ENCODE measurements at regions not wholly inside any gene's neighbourhood (a gene's known extent, or its start where the extent isn't known, plus 50 kb on each side); places are given as distances from the start of the nearest gene placed in this dataset.

DNA sequence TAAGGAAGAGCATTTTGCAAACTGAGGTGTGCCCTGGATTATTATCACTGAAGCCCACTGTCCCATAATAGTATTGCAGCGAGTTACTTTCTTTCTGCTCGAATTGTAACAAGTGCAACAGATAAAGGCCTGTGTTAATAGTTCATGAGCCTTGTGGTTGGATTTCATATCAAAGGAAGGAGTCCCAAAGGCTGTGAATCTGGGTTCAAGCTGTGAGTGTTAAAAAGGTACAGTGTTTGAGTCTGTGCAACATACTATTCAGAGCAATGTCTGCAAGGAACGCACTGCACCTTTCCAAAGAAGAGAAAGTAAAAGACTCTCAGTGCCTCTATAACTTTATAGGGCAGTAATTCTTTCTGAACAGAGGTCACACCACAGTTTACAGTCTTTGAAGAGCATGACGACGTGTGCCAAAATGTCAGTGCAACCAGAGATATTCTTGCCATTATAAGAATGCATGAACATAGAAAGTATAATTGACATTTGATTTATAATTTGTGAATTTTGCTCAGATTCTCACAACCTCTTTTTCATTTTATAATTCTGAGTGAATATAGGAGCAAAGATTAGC, 79.1 kb downstream of the CDC7 start:
- DNase-seq (ENCODE audit: low read depth, low spot score), result no peak
- no peaks in the 10 kb centered on the region for H3K27me3 ChIP-seq (ENCODE audit: control insufficient read depth, insufficient read depth, low read length)
- H3K9me3 ChIP-seq (ENCODE audit: control insufficient read depth, insufficient read depth, low read depth, low read length), result no peaks in the 10 kb centered on the region
- BruUV-seq (replicated peaks), result no TSS peak
- H3K27ac ChIP-seq (ENCODE audit: low read length), result no peak overlapping the region
- in situ Hi-C loops (cut with HindIII; ENCODE audit: low pct_unique_long_range_greater_than_20kb, low sequenced_read_pairs) (no loop called here), intact Hi-C loops (cut with micrococcal nuclease; ENCODE audit: unreplicated experiment) (loop anchor here (10.0 kb wide), 1 partner anchor 65 kb away; no protein-coding TSS in a partner anchor)
- CTCF ChIA-PET, result no interaction called here
- H3K4me1 ChIP-seq (ENCODE audit: control insufficient read depth, insufficient read depth, low read length), result no peaks in the 10 kb centered on the region
- peak; percentile 58 for TF ChIP-seq TCF7L2 (IDR thresholded peaks at IDR 0.05; ENCODE audit: low read depth, low read length)
- TF ChIP-seq, protein P1, sequence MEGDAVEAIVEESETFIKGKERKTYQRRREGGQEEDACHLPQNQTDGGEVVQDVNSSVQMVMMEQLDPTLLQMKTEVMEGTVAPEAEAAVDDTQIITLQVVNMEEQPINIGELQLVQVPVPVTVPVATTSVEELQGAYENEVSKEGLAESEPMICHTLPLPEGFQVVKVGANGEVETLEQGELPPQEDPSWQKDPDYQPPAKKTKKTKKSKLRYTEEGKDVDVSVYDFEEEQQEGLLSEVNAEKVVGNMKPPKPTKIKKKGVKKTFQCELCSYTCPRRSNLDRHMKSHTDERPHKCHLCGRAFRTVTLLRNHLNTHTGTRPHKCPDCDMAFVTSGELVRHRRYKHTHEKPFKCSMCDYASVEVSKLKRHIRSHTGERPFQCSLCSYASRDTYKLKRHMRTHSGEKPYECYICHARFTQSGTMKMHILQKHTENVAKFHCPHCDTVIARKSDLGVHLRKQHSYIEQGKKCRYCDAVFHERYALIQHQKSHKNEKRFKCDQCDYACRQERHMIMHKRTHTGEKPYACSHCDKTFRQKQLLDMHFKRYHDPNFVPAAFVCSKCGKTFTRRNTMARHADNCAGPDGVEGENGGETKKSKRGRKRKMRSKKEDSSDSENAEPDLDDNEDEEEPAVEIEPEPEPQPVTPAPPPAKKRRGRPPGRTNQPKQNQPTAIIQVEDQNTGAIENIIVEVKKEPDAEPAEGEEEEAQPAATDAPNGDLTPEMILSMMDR (IDR thresholded peaks at IDR 0.05), result no peak
- no peak for ATAC-seq
- H3K4me3 ChIP-seq (ENCODE audit: low read depth in 2 of 2, low read length in 2 of 2), result no peak overlapping the region
- POLR2A ChIA-PET, result no interaction called here
- no peaks in the 10 kb centered on the region for H3K36me3 ChIP-seq (ENCODE audit: control insufficient read depth, insufficient read depth, low read length)

DNA sequence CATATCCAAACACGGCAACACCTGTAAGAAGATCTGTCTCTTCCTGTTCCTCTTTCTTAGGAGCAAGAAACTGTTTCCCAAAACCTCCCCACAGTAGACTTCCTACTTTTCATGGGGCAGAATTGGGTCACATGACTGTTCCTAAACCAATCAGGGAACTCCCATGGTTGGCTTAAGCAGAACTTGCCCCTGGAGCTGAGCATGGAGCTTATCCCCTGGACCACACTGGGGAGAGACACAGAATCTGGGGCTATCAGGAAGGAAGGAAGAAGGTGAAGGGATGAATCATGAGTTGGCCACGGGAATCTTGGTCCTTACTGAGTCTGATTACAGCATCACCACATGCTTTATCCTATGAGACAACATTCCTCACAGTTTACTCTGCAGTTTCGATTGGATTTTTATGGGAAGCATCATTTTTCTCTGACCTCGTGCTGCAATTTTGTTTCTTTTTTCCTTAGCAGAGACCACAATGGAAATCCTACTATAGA, 81.8 kb downstream of the CDC7 start:
- Histone ChIP-seq H3K4me1 (ENCODE audit: control insufficient read depth, insufficient read depth, low read length) (peaks cover 8% of the 10 kb centered on the region; the same call in 1 of the 2 replicates), H3K27me3 (ENCODE audit: control insufficient read depth, insufficient read depth, low read length) (no peaks in the 10 kb centered on the region), H3K36me3 (ENCODE audit: control insufficient read depth, insufficient read depth, low read length) (no peaks in the 10 kb centered on the region), H3K9me3 (ENCODE audit: control insufficient read depth, insufficient read depth, low read depth, low read length) (no peaks in the 10 kb centered on the region), H3K4me3 (ENCODE audit: low read depth in 2 of 2, low read length in 2 of 2) (no peak overlapping the region), H3K27ac (ENCODE audit: low read length) (0 out of 2 replicates have a peak overlapping the region, but pooled peaks have one; percentile 3)
- no peak for ATAC-seq
- no peak for DNase-seq (ENCODE audit: low read depth, low spot score)
- in situ Hi-C loops (cut with HindIII; ENCODE audit: low pct_unique_long_range_greater_than_20kb, low sequenced_read_pairs) (no loop called here), intact Hi-C loops (cut with micrococcal nuclease; ENCODE audit: unreplicated experiment) (no loop called here)
- POLR2A ChIA-PET, result no interaction called here
- TF ChIP-seq, protein P1 (IDR thresholded peaks at IDR 0.05), result no peak
- TF ChIP-seq, protein P2, sequence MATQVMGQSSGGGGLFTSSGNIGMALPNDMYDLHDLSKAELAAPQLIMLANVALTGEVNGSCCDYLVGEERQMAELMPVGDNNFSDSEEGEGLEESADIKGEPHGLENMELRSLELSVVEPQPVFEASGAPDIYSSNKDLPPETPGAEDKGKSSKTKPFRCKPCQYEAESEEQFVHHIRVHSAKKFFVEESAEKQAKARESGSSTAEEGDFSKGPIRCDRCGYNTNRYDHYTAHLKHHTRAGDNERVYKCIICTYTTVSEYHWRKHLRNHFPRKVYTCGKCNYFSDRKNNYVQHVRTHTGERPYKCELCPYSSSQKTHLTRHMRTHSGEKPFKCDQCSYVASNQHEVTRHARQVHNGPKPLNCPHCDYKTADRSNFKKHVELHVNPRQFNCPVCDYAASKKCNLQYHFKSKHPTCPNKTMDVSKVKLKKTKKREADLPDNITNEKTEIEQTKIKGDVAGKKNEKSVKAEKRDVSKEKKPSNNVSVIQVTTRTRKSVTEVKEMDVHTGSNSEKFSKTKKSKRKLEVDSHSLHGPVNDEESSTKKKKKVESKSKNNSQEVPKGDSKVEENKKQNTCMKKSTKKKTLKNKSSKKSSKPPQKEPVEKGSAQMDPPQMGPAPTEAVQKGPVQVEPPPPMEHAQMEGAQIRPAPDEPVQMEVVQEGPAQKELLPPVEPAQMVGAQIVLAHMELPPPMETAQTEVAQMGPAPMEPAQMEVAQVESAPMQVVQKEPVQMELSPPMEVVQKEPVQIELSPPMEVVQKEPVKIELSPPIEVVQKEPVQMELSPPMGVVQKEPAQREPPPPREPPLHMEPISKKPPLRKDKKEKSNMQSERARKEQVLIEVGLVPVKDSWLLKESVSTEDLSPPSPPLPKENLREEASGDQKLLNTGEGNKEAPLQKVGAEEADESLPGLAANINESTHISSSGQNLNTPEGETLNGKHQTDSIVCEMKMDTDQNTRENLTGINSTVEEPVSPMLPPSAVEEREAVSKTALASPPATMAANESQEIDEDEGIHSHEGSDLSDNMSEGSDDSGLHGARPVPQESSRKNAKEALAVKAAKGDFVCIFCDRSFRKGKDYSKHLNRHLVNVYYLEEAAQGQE (IDR thresholded peaks at IDR 0.05; ENCODE audit: insufficient read depth in 1 of 2, low read depth in 2 of 2, low read length in 1 of 2), result no peak
- TF ChIP-seq POLR2AphosphoS5 (IDR thresholded peaks at IDR 0.05; ENCODE audit: low read depth, low read length), result no peak
- no peak for TF ChIP-seq TCF7L2 (IDR thresholded peaks at IDR 0.05; ENCODE audit: low read depth, low read length)
- no peak for TF ChIP-seq SIN3A (IDR thresholded peaks at IDR 0.05; ENCODE audit: borderline replicate concordance, insufficient read depth, low read depth, low read length)
- BruUV-seq (replicated peaks), result no TSS peak
- CTCF ChIA-PET, result no interaction called here

All from Panc1 (cell line).